ENCODE measurements at regions not wholly inside any gene's neighbourhood (a gene's known extent, or its start where the extent isn't known, plus 50 kb on each side); places are given as distances from the start of the nearest gene placed in this dataset.

GRCh38 chr21:22288885-22289499, 1290.8 kb downstream of the NCAM2 start:
- no peak overlapping the region for H3K4me2 ChIP-seq (ENCODE audit: insufficient read depth in 1 of 2, low read depth in 2 of 2, low read length in 2 of 2)
- H3K36me3 ChIP-seq (ENCODE audit: control insufficient read depth in 2 of 4, insufficient read depth in 4 of 4, low read length in 3 of 4) = no peaks in the 10 kb centered on the region
- H3K56ac ChIP-seq (replicated peaks; ENCODE audit: insufficient read length, low read depth, low read length) = no peak overlapping the region
- H3K79me2 ChIP-seq (ENCODE audit: control insufficient read depth in 1 of 2, insufficient read depth in 2 of 2, low read length in 2 of 2) = no peaks in the 10 kb centered on the region
- H3K14ac ChIP-seq (ENCODE audit: insufficient read length) = no peak overlapping the region
- H3K9ac ChIP-seq (replicated peaks in 1 of 4; ENCODE audit: extremely low read depth in 1 of 4, low read depth in 3 of 4, low read length in 3 of 4) = no peak overlapping the region
- TF ChIP-seq EP300 (IDR thresholded peaks at IDR 0.05; ENCODE audit: borderline replicate concordance in 1 of 2, low read depth in 2 of 2, low read length in 2 of 2) (no peak), TAF7 (optimal IDR thresholded peaks at IDR 0.05; ENCODE audit: borderline replicate concordance, low read depth, low read length) (no peak), SP2 (IDR thresholded peaks at IDR 0.05; ENCODE audit: low read length) (no peak), POU5F1 (IDR thresholded peaks at IDR 0.05; ENCODE audit: low read depth, low read length) (no peak), SIN3A (conservative IDR thresholded peaks at IDR 0.05 in 1 of 2, IDR thresholded peaks at IDR 0.05 in 1 of 2; ENCODE audit: low read depth in 1 of 2, low read length in 2 of 2) (no peak), TEAD4 (IDR thresholded peaks at IDR 0.05; ENCODE audit: low read depth, low read length) (no peak), RXRA (IDR thresholded peaks at IDR 0.05; ENCODE audit: insufficient read depth, low read depth, low read length) (no peak), CBX8 (IDR thresholded peaks at IDR 0.05; ENCODE audit: borderline replicate concordance, low read depth, low read length) (no peak), EZH2 (IDR thresholded peaks at IDR 0.05; ENCODE audit: low read depth, low read length, severe bottlenecking) (no peak), NANOG (IDR thresholded peaks at IDR 0.05; ENCODE audit: insufficient read depth, low read depth, low read length, poor library complexity, severe bottlenecking) (no peak), TBP (IDR thresholded peaks at IDR 0.05; ENCODE audit: low read depth, low read length) (no peak), KDM4A (IDR thresholded peaks at IDR 0.05; ENCODE audit: low read depth, low read length, severe bottlenecking) (no peak), CHD1 (IDR thresholded peaks at IDR 0.05; ENCODE audit: low read depth, low read length) (no peak)
- whole genome bisulfite sequencing, 2 experiments (ENCODE audit: extremely low coverage in 1 of 2, insufficient coverage in 1 of 2, insufficient read length in 1 of 2, insufficient replicate concordance in 2 of 2, low coverage in 1 of 2, low lambda C conversion rate in 2 of 2, missing lambda C conversion rate in 1 of 2) = 100% methylated on average over 2 of the region's 2 CpGs; no CpG with 5 or more reads in 1 of the 2 experiments
- ChIA-PET CTCF (ENCODE audit: partially characterized antibody) (no interaction called here), POLR2A (ENCODE audit: partially characterized antibody) (no interaction called here)
- H4K8ac ChIP-seq (ENCODE audit: extremely low read depth, insufficient read depth, low read length) = no peak overlapping the region
- no peaks in the 10 kb centered on the region for H3K4me1 ChIP-seq (replicated peaks in 1 of 4; ENCODE audit: control insufficient read depth in 3 of 4, insufficient read depth in 4 of 4, low read length in 3 of 4)
- H4K91ac ChIP-seq (replicated peaks; ENCODE audit: insufficient read length, low read length) = no peak overlapping the region
- no peak overlapping the region for H2AFZ ChIP-seq (ENCODE audit: low read length)
- no peak overlapping the region for H3K18ac ChIP-seq (ENCODE audit: extremely low read depth, low read length)
- no peaks in the 10 kb centered on the region for H4K20me1 ChIP-seq (replicated peaks in 1 of 2; ENCODE audit: control insufficient read depth in 1 of 2, insufficient read depth in 2 of 2, low read length in 2 of 2)
- FAIRE-seq (no peak), DNase-seq (ENCODE audit: low read depth in 1 of 2, low spot score in 2 of 2) (no peak)
- no peak overlapping the region for H2AK5ac ChIP-seq (ENCODE audit: low read depth, low read length)
- no peak overlapping the region for H3K4me3 ChIP-seq (ENCODE audit: extremely low read depth in 1 of 4, insufficient read depth in 2 of 4, low read depth in 3 of 4, low read length in 4 of 4)
- H3K27me3 ChIP-seq (replicated peaks in 1 of 4; ENCODE audit: control insufficient read depth in 3 of 4, extremely low read depth in 1 of 4, insufficient read depth in 3 of 4, low read length in 3 of 4) = no peaks in the 10 kb centered on the region
- H3K79me1 ChIP-seq (ENCODE audit: low read depth, low read length) = no peaks in the 10 kb centered on the region
- no peak overlapping the region for H3K23ac ChIP-seq (ENCODE audit: insufficient read length)
- H2BK15ac ChIP-seq (ENCODE audit: low read length) = no peak overlapping the region
- H4K5ac ChIP-seq (ENCODE audit: insufficient read length, low read depth, low read length) = no peak overlapping the region
- H2BK120ac ChIP-seq (replicated peaks; ENCODE audit: low read depth, low read length) = no peak overlapping the region
- no peak overlapping the region for H2BK12ac ChIP-seq (ENCODE audit: low read depth, low read length)
- H3K9me3 ChIP-seq (ENCODE audit: insufficient read depth in 2 of 2, low read depth in 1 of 2, low read length in 1 of 2) = no peaks in the 10 kb centered on the region
- no peak overlapping the region for H2BK5ac ChIP-seq (ENCODE audit: low read depth, low read length)
- H3K4ac ChIP-seq (replicated peaks; ENCODE audit: insufficient read length, low read depth, low read length) = no peak overlapping the region
- no peak overlapping the region for H2BK20ac ChIP-seq (ENCODE audit: low read length)
- no peaks in the 10 kb centered on the region for H3K23me2 ChIP-seq (ENCODE audit: low read depth, low read length)
- H3K27ac ChIP-seq (ENCODE audit: low read depth, low read length) = no peak overlapping the region

Measured in H1 (cell line).